HG03442 (cell line): ENCODE measurements at regions not wholly inside any gene's neighbourhood (a gene's known extent, or its start where the extent isn't known, plus 50 kb on each side); places are given as distances from the start of the nearest gene placed in this dataset.
"Not testable (repeated sequence)": the region's sequence is repeated elsewhere in the genome, so short reads cannot be mapped to it uniquely, and the experiment has no call there.

Experiments
- ATAC-seq: cut with Tn5 transposase; IDR thresholded peaks from one replicate; pipeline ENCODE4 v1.9.1; 2021; ENCODE audit warnings: mild to moderate bottlenecking, moderate library complexity; ENCODE audit not compliant: unreplicated experiment

DNA sequence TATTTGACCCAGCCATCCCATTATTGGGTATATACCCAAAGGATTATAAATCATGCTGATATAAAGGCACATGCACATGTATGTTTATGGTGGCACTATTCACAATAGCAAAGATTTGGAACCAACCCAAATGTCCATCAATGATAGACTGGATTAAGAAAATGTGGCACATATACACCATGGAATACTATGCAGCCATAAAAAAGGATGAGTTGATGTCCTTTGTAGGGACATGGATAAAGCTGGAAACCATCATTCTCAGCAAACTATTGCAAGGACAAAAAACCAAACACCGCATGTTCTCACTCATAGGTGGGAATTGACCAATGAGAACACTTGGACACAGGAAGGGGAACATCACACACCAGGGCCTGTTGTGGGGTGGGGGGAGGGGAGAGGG lies 147.3 kb upstream of the STK26 start:
- not testable (repeated sequence) for ATAC-seq

DNA sequence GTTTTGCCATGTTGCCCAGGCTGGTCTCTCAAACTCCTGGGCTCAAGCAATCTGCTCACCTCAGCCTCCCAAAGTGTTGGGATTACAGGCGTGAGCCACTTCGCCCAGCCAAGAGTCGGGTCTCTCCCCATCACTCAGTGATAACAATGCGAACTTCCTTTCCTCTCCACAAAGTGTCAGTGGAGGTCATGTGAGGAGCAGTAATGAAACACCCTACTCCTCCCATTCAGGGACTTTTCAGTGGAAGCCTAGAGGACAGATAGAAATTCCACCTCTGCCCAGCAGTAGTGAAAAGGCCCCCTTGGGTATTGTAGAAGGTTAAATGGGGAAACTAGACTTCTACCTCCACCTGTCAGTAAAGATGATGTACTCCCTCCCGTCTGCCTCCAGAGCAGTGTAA lies 141.9 kb upstream of the STK26 start:
- ATAC-seq: no peak

DNA sequence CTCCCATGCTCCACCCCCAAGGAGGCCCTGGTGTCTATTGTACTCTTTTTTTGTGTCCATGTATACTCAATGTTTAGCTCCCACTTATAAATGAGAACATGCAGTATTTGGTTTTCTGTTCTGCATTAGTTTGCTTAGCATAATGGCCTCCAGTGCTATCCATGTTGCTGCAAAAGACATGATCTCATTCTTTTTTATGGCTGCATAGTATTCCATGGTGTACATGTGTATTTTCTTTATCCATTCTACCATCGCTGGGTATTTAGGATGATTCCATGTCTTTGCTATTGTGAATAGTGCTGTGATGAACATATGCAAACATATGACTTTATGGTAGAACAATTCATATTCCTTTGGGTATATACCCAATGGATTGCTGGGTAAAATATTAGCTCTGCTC lies 138.1 kb upstream of the STK26 start:
- ATAC-seq: not testable (repeated sequence)

DNA sequence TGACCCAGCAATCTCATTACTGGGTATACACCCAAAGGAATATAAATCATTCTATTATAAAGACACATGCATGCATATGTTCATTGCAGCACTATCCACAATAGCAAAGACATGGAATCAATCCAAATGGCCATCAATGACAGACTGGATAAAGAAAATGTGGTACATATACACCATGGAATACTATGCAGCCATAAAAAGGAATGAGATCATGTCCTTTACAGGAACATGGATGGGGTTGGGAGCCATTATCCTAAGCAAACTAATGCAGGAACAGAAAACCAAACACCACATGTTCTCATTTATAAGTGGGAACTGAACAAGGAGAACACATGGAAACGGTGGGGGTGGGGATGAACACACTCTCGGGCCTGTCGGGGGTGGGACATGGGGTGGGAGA lies 129.2 kb upstream of the STK26 start:
- not testable (repeated sequence) for ATAC-seq

DNA sequence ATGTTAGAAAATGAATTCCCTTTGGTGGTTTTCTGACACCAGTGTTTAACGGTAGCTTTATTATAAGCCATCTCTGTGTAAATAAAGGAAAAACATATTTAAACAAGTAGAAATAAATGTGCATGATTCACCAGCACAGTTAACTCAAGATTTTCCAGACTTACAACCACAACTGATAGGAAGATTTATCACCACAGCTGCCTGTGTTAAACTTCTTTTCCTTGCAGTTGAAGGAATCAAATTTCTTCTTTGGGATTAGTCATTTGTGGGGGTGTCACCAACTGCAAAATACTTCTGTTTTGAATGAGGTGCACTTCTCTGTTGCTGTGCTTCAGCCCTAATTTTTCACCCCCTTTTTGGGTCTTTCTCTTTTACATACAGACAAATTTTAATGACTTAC lies 128.1 kb upstream of the STK26 start:
- no peak for ATAC-seq

DNA sequence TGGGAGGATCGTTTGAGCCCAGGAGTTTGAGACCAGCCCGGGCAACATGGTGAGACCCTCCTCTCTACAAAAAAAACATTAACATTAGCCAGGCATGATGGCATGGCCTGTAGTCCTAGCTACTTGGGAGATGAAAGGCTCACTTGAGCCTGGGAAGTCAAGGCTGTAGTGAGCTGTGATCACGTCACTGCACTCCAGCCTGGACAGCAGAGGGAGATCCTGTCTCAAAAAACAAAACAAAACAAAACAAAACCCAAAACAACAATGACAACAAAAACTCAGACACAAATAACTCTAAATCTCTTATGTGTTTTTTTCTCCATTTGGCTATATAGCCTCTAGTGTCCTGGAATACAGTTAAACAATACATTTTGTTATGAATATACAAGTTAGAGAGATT lies 127.3 kb upstream of the STK26 start:
- ATAC-seq: no peak

DNA sequence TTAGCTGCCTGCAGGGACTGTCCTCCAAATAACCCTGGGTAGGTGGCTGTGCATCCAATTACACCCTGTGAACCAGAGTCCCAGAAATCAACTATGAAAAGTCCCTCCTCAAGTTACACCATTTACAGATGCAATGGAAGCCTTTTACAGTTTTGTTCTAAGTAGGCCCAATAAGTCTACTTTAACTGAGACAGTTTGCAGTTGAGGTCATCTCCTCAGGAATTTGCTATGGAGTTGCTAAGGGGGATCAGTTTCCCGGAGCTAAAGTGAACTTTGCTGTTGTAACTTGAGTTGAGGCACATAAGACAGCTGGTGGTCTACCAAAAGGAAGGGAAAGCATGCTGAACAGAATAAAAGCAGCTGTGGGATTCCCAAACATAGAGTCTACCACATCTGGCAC lies 121.6 kb upstream of the STK26 start:
- no peak for ATAC-seq

DNA sequence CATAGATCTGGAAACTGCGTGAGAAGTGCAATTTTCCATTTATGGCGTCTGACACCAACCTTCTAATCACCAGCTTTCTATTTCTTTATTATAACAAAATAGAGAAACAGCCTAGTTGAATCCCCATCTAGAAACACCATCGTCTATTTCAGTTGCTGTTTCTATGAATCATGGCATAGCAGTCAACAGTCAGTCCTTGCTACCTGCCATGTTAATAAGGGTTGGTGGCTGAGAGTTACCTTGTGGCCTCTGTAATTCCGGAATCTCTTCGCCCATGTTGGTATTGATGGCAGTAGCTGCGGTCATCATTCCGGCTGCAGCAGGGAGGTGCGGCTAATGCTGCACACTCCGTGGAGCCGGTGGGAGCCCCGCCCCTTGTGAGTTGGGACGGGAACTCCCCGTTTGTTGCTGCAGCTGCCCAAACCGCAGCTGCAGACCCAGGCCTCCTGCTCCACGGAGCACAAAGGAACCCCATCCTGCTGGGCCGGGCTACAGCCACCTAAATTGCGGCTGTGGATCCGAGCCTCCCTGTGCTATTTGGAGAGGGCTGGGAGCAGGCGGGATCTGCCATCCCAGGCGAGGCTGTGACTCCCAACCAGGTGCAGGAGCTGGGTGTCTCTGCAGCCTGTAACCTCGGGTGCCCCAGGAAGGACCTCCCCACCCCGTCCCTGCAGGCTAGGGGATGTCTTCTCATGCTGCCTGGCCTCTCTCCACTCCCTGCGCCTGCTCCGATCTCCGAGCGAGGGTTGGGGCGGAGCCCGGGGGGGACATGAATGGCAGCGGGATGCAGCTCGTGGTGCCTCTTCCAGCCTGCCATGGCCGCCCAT lies 115.4 kb upstream of the STK26 start:
- ATAC-seq: no peak

DNA sequence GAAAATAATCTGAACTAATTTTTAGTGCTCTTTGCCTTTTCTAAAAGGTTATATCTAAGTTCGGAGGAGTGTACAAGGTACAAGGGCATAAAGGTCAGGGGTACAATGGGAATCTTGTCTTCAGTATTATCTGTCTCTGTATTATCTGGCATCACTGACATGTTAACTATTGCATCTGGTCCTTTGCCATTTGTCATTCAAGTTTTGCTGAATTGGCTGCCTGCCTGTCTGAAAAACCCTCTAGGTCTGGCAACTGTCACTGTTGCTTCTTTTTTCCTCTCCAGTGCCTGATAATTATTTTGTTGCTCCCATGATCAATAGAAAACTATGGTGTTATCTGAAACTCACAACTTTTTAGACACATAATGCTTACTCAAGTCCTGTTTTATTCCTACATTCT lies 112.5 kb upstream of the STK26 start:
- ATAC-seq: no peak

DNA sequence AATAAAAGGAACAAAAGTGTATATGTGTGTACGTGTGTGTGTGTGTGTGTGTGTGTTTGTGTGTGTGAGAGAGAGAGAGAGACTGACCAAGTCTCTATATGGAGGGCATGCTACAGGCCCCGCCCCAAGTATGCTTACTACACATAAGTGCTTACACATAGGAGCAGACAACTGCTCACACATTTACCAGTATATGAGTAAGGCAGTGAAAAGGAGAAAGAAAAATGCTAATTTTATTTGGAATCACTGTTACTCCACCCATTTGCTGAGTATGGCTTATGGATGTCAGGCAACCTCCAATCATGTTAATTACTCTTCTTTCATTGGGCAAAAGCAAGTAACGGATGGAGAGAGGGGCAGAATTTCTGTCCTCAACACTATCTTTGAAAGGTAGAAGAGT lies 107.6 kb upstream of the STK26 start:
- ATAC-seq: no peak

DNA sequence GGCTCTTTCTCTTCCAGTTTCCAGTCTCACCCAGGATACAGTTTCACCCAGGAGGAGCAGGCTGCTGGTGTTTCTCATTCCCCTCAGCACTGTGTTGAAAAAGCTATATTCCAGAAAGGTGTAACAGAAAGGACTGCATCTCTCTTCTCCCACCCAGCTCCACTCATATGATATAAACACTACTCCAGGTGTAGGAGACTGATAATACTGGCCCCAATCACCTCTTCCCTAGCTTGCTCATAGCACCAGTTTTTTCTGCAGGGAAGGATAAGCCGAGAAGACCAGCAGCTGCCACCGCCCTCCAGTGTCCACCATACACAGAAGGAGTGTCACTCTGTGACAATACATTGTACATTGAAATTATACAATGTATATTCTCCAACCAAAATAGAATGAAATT lies 105.5 kb upstream of the STK26 start:
- ATAC-seq: no peak

DNA sequence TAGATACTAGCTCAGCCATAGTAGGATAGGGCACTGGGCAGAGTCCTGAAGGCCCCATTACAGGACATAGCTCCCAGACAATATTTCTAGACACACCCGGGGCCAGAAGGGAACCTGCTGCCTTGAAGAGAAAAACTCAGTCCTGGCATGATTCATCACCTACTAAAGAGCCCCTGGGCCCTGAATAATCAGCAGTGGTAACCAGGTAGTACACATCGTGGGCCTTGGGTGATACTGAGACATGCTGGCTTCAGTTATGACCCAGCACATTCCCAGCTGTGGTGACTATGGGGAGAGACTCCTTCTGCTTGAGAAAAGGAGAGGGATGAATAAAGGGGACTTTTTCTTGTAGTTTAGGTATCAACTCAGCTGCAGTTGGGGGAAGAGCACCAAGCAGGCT lies 104.3 kb upstream of the STK26 start:
- no peak for ATAC-seq

DNA sequence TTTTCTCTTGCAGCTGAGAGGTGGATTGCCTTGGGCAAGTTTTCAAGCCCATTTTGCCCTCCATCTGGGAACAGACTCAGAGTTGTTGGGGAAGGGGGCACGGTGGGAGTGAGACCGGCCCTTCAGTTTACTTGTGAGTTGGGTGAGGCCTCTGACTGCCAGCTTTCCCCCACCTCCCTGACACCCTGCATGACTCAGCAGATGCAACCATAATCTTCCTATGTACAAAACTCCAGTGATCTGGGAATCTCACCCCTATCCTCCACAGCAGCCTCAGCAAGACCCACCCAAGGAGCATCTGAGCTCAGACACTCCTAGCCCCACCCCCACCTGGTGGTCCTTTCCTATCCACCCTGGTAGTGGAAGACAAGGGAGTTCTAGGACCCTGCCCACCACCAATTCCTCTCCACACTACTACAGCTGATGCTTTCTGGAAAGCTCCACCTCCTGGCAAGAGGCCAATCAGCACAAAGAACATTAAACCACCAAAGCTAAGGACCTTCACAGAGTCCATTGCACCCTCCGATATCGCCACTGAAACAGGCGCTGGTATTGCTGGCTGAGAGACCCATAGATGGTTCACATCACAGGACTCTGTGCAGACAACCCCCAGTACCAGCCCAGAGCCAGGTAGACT lies 99.4 kb upstream of the STK26 start:
- no peak for ATAC-seq

DNA sequence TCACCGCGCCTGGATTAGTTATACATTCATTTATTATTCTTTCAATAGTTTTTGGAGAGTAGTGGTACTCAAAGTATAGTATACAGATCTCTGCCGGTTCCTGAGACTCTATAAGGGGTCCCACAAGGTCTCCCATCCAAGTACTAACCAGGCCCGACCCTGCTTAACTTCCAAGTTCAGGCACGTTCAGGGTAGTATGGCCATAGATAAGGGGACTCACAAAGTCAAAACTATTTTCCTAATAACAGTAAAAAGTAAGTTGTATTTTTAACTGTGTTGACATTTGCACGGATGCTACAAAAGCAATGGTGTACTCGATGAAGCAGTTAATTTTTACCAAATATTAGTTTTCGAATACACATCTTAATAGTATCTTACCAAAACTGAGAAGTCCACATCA lies 84.4 kb upstream of the STK26 start:
- ATAC-seq: no peak

DNA sequence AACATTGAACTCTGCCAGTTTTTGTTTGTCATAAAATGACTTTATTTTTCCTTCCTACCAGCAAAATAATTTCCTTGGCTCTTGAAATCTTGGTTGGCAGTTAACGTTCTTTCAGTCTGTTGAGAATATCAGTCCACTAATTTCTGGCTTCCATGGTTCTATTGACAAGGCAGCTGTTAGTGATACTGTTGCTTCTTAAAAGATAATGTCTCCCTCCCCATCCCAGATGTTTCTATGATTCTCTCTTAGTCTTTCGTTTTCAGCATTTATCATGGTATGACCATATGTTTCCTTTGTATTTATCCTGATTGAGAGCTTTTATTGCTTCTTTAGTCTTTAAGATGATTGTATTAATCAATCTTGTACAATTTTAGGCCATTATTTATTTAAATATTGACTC lies 81.1 kb upstream of the STK26 start:
- no peak for ATAC-seq

DNA sequence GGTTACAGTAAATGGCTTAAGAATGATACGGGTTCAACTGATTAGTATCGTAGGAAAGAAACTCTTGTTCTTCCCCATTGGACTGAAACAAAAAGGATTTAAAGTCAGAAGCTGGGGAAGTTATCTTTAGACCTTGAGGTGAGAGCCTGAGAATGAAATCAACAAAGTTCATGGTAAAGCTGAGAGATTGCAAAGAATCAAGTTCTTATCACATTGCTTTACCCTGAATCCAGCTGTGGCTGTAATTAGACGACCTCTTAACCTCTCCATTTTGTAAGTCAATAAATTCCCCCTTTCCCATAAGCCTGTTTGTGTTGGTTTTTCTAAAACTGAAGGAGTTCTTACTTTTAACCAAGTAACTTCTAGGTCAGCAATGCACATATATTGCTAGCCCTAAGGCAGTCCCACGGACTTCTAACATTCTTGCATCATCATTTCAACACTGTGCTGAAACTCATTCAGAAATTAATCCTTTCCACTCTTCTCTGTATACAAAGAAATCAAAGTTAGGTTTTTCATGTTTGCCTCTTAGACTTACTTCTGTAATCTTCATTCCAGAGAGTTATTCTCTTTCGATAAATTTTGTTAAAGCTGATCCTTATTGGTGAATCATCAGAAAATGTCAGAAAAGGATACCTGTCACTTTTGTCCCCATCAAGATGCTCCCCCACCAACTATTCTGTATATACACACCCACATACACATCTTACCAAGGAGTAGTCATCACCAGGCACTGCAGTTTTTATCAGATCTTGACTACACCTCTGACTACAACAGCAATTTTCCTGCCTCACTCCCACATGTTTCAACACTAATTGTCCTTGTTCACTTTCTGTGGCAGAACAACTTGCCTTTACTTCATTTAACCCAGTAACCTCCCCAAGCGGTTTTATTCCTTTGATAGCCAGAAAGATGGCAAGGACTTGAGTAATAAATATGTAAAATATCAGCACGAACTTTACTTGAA lies 77.9 kb upstream of the STK26 start:
- no peak for ATAC-seq

DNA sequence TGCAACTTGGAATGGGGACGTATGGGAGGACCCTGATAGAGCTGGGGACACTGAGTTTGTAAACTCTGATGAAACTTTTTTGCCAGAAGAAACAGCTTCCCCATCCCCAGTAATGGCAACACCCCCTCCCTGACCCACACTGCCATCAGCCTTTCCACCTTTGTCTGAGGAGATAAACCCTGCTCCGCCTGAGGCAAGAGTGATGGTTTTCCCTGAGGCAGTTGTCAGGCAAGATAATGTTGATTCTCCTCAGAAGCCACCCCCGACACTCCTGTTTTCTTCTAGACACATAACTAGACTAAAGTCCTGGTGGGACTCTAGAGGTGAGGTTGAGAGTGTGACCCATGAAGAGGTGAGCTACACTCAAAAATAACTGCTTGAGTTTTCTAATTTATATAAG lies 71.9 kb upstream of the STK26 start:
- ATAC-seq: no peak

DNA sequence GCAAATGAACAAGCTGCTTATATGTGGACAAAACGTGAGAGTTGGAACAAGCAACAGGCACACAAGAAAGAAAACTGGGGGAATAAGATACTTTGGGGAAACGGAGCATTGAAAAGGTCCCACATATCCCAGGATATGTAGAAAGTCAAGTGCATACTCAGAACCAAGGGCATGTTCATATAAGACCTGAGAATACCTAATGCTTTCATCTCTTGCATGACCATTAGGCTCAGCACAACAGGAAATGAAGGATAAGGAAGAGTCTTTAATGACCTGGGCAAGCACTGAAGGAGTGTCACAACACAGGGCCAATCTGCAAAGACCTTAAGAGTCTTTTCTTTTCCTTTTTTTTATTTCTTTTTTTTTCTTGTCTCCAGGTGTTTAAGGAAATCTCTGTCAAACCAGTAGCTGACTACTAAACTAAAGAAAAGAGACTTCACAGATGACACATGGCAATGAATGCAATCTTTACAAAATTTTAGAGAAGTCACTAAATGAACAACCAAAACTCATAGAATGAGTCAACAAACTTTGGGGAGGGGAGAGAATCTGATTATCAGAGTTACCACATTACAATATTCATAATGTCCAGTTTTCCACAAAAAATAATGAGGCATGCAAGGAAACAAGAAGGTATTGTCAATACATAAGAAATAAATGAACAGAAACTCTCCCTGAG lies 67.9 kb upstream of the STK26 start:
- ATAC-seq: no peak

DNA sequence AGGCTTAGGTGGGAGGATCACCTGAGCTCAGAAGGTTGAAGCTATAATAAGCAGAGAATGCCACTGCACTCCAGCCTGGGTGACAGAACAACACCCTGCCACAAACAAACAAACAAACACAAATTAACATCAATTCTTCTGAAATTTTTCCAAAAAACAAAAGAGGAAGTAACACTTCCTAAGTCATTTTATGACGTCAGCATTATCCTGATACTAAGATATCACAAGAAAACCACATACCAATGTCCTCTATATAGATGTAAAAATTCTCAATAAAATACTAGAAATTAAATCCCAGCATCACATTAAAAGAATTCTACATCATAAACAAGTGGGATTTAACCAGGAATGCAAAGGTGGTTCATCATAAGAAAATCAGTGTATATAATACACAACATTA lies 64.4 kb upstream of the STK26 start:
- ATAC-seq: no peak

DNA sequence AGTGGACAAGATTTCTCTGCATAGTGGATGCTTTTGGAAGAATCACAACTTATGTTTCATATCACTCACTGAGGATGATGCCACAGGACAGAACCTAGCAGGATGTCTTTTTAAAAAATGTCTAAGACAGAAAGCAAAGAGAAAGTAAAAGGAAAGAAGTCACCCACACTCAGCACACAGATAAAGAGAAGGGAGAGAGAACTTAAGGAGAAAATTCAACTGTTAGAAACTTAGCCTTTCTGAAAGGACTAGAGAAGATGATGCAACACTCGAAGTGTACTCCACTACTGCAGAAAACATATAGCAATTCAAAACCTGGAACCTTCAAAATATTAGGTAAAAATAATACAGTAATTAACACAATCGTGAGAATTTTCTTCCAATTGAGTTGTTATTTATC lies 52.8 kb upstream of the STK26 start:
- ATAC-seq: no peak
